ENCODE measurements at regions not wholly inside any gene's neighbourhood (a gene's known extent, or its start where the extent isn't known, plus 50 kb on each side); places are given as distances from the start of the nearest gene placed in this dataset.

DNA sequence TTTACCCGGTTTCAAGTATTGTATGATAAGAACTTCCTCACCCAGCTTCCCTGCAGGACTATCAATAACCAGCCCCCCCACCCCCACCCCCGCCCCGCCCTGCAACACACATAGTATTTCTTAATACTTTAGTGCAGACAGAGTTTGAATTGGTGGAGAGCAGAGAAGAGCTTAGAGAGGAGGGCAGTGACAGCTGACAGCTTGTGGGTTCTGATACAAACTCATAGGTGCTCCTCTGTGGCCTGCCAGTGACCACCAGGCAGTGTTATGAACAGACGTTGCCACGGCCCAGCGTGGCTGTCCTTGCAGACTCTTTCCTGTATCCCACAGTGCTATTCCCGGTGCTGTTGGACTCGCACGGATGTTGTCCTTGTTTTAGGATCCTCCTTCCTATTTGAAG lies 186.9 kb upstream of the ADO start:
- TF ChIP-seq, protein P1, sequence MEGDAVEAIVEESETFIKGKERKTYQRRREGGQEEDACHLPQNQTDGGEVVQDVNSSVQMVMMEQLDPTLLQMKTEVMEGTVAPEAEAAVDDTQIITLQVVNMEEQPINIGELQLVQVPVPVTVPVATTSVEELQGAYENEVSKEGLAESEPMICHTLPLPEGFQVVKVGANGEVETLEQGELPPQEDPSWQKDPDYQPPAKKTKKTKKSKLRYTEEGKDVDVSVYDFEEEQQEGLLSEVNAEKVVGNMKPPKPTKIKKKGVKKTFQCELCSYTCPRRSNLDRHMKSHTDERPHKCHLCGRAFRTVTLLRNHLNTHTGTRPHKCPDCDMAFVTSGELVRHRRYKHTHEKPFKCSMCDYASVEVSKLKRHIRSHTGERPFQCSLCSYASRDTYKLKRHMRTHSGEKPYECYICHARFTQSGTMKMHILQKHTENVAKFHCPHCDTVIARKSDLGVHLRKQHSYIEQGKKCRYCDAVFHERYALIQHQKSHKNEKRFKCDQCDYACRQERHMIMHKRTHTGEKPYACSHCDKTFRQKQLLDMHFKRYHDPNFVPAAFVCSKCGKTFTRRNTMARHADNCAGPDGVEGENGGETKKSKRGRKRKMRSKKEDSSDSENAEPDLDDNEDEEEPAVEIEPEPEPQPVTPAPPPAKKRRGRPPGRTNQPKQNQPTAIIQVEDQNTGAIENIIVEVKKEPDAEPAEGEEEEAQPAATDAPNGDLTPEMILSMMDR (IDR thresholded peaks at IDR 0.05), result no peak
- TF ChIP-seq EZH2 (IDR thresholded peaks at IDR 0.05; ENCODE audit: borderline replicate concordance, insufficient read depth, low read depth, low read length, poor library complexity, severe bottlenecking), result no peak
